ENCODE measurements at regions not wholly inside any gene's neighbourhood (a gene's known extent, or its start where the extent isn't known, plus 50 kb on each side); places are given as distances from the start of the nearest gene placed in this dataset.

GRCh38 chr1:82044536-82044935, 243.8 kb downstream of the ADGRL2 start:
- no peak overlapping the region for H3K4me3 ChIP-seq (ENCODE audit: low read depth, low read length)
- no peak for TF ChIP-seq CTCF (IDR thresholded peaks at IDR 0.05; ENCODE audit: low read depth, low read length, missing control alignments)
- no peak for DNase-seq (ENCODE audit: low read depth)

- DNase-seq (ENCODE audit: low read depth) = no peak
- TF ChIP-seq CTCF (IDR thresholded peaks at IDR 0.05; ENCODE audit: low read depth, low read length, missing control alignments) = no peak
- no peak overlapping the region for H3K4me3 ChIP-seq (ENCODE audit: low read depth, low read length)
Measured at GRCh38 chr1:82044111-82044510, 243.4 kb downstream of the ADGRL2 start.

GRCh38 chr1:82042306-82043060, 241.7 kb downstream of the ADGRL2 start:
- DNase-seq (ENCODE audit: low read depth) = no peak
- no peak overlapping the region for H3K4me3 ChIP-seq (ENCODE audit: low read depth, low read length)
- TF ChIP-seq CTCF (IDR thresholded peaks at IDR 0.05; ENCODE audit: low read depth, low read length, missing control alignments) = no peak

Data from GM12864 (cell line).